GM19467 (cell line): ENCODE measurements at regions not wholly inside any gene's neighbourhood (a gene's known extent, or its start where the extent isn't known, plus 50 kb on each side); places are given as distances from the start of the nearest gene placed in this dataset.
"Not testable (repeated sequence)": the region's sequence is repeated elsewhere in the genome, so short reads cannot be mapped to it uniquely, and the experiment has no call there.

Source experiments
- ATAC-seq: cut with Tn5 transposase; IDR thresholded peaks from one replicate; pipeline ENCODE4 v1.9.1; 2021; ENCODE audit warnings: mild to moderate bottlenecking, moderate library complexity; ENCODE audit not compliant: unreplicated experiment

DNA sequence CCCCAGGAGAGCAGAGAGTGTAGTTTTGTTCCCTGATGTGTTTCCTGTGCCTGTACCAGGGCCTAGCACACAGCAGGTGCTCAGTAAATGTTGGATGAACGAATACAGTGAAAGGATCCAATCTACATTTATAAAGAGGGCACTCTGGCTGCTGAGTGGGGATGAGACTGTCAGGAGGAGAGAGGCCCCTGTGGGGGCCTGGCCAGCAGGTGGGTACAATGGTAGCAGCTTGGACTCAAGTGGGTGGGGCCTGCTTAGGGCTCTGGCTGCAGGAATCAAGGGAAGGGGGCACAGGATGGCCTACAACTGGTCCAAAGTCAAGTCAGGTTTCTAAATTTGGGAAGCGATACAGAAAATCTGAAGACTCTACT lies 156.6 kb upstream of the GRK3 start:
- ATAC-seq: no peak

DNA sequence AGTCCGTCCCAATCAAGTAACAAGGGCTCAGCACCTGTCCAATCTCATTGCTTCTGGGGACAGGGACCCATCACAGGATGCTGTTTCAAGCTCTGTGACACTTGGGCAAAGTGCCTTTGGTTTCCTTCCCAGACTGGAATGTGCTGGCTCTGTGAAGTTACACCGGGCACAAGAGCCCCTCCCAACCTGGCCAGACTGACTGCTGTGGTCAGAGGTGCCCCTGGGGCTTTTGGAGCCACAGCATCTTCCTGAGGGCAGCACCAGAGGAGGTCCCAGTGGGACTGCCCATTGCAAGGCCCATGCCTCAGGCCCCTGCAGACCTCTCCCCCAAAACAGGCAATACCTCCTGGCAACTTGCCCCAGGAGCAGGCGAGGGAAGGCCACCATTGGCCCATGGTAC lies 155.2 kb upstream of the GRK3 start:
- no peak for ATAC-seq

- no peak for ATAC-seq
These were observed 153.6 kb upstream of the GRK3 start for GRCh38 chr22:25410849-25411248.

GRCh38 chr22:25413620-25414019 lies 150.9 kb upstream of the GRK3 start:
- no peak for ATAC-seq

GRCh38 chr22:25415731-25416130 lies 148.7 kb upstream of the GRK3 start:
- not testable (repeated sequence) for ATAC-seq

- not testable (repeated sequence) for ATAC-seq
These were observed 146.6 kb upstream of the GRK3 start for GRCh38 chr22:25417826-25418225.

DNA sequence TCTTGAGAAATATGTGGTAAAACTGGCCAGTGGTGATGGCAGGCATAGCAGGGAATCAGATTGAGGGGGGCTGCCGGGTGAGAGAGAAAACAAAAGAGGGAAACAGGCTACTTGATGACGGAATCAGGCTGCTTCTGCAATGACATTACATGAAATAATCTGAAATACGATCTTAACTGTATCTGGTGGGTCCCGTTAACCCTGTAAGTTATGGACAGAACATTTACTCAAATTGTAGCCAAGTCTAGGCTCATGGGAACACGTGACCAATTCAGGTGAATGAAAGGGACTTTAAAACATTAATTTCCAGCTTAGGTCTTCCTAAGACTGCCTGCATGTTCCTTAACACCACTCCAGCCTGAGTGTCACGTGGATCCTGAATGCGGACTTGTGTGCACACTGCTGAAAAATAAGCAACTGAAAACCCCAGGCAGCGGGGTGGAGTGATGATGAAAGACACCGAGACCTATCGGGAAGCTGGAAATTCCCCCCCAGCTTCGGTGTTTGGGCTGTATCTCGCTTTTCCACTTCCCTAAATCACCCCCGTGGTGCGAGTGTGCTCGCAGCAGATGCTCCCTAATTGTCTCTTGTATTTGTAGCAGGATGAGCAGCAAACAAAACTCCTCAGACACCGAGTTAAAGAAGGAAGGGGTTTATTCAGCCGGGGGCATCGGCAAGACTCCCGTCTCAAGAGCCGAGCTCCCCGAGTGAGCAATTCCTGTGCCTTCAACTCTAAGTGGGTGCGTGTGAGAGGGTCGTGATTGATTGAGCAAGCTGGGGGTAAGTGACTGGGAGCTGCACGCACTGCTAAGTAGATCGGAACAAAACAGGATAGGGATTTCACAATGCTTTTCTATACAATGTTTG lies 145.0 kb upstream of the GRK3 start:
- ATAC-seq: no peak

GRCh38 chr22:25420114-25420441 lies 144.4 kb upstream of the GRK3 start:
- ATAC-seq: not testable (repeated sequence)

DNA sequence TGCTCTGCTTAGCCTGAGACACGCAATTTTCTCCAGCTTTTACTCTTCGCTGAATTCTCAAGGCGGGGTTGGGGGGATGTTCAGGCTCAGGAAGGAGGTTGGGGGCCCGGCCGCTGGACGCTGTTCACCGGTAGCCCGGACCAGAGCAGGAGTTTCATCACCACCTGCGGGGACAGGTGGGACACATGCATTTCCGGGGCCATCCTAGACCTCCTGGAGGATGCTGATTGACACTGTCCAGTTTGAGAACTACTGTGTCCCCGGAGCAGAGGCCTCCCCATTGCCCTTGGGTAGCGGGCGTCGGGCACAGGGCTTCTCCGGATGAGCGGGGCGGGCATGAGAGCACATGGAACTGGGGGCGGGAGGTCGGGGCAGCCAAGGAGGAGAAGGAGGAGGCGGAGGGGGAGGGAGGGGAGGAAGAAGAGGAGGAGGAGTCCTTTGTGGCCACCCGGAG lies 144.0 kb upstream of the GRK3 start:
- ATAC-seq: no peak

GRCh38 chr22:25420925-25421904 lies 143.3 kb upstream of the GRK3 start:
- ATAC-seq: no peak

DNA sequence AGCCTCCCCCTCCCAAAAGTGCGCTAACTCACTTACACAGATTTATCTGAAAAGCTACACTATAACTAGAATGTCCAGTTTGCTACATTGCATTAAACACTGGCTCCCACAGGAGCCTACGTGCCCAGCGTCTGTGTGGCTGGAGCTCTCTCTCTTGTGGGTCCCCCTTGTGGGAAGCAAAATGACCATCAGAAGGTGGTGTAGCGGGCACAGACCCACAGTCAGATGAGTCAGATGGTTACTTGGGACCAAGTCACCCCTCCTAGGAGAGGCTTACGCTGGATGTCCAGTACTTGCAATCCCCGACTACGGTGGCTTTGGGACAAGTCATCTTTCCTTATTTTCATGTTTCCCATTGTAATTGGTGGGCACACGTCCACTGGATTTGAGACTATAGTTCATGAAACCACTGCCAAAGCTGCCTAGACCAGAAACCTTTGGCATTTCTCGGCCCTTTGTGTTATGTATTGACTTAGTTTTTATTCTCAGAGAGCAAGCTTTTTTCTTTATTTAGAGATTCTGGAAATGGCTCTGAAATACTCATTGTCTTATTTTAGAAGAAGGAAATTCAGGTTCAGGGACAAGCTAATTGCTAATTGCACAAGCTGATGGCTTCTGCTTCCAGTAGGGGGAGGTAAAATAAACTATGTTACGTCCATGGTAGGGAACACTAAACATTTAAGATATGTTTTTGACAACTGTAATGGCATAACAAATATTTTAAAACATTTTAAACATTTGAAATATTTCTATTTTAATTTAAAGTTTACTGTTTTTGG lies 137.8 kb upstream of the GRK3 start:
- ATAC-seq: not testable (repeated sequence)

- not testable (repeated sequence) for ATAC-seq
These were observed 132.7 kb upstream of the GRK3 start for GRCh38 chr22:25431637-25432342.

- not testable (repeated sequence) for ATAC-seq
These were observed 131.0 kb upstream of the GRK3 start for GRCh38 chr22:25433381-25433970.

DNA sequence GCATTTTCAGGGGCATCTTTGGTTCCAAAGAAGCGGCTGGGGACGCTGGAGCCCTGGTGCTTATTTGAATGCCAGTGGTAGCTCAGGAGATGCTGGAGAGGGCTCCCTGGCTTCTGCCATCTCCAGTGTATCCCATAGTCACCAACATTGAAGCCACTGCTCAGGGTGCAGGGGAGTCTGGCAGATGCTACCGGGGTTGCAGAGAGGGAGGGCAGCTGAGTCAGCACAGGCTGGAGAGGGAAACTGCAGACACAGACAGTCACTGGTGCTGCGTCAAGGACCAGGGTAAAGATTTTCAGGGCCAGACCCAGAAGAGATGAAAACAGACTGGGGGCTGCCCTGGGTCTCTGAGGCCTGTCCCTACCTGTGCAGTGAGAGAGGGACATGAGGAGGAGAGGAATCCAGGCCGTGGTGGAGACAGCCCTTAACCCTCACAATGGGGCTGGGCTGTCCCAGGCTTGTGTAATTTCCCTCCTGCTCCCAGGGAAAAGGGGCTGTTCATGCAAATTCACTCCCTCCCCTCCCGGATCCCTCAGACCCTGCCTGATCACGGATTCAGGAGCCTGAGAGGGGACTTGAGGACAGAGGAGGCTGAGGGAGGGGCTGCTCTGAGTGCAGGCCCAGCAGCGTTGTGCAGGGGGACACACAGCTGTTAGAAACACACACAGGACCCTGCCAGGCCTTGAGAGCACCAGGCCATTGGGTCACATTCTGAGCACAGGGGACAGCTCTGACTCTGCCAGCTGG lies 126.9 kb upstream of the GRK3 start:
- no peak for ATAC-seq

GRCh38 chr22:25447067-25447685 lies 117.3 kb upstream of the GRK3 start:
- no peak for ATAC-seq

- ATAC-seq: peak; percentile 56
These were observed 116.6 kb upstream of the GRK3 start for GRCh38 chr22:25447686-25448434.

- ATAC-seq: no peak
These were observed 115.9 kb upstream of the GRK3 start for GRCh38 chr22:25448435-25449051.
